Activated naive CD4-positive, alpha-beta T cell treated with anti-CD3 and anti-CD28 coated beads, Interleukin-2, amount 50 U/mL, for 72 hours (primary cell): ENCODE measurements at regions not wholly inside any gene's neighbourhood (a gene's known extent, or its start where the extent isn't known, plus 50 kb on each side); places are given as distances from the start of the nearest gene placed in this dataset.

ENCODE experiments used
- ATAC-seq, 2 donors: fragments of 150-1000 bp; cut with Tn5 transposase; 2 replicates each; pipeline ENCODE4 v1.10.0; 2021; ENCODE audit warnings: mild to moderate bottlenecking in 2 of 2, moderate library complexity in 2 of 2
- DNase-seq, 2 donors: peaks; one replicate each; pipeline ENCODE4 v3.0.0; 2021 to 2022; ENCODE audit warnings: low spot score in 2 of 2
- H3K27ac Mint-ChIP-seq, 2 donors: one replicate each; pipeline ENCODE4 v1.8.0; 2022; ENCODE audit warnings: mild to moderate bottlenecking in 2 of 2, mixed read lengths in 2 of 2
- H3K36me3 Mint-ChIP-seq, 2 donors: one replicate each; pipeline ENCODE4 v1.8.0; 2022; ENCODE audit warnings: mixed read lengths in 2 of 2
- H3K9me3 Mint-ChIP-seq, 2 donors: one replicate each; pipeline ENCODE4 v1.8.0; 2022; ENCODE audit warnings: mixed read lengths in 2 of 2

DNA sequence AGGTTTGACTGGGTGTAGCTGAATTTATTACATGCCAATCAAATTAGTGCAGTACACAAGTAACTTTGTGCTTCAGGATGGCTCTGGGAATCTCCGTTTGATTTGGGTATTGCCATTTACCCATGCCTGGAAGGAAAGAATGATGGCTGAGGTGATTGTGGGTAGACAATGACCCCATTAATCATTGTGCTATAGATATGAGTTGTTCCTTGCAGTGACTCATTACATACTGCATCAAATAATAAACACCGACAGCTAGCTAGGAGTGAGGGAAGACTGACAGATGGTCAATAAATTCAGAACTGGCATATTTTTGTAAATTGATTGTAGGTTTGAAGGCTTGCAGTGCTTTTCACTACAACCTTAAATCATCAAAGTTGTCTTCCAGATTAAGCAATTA, 1069.5 kb downstream of the DIAPH3 start:
- DNase-seq (no peak), ATAC-seq (no peak)
- no peaks in the 10 kb centered on the region for H3K36me3 Mint-ChIP-seq
- H3K27ac Mint-ChIP-seq: no peak overlapping the region
- peaks cover 5 to 8% of the 10 kb centered on the region in 2 donors for H3K9me3 Mint-ChIP-seq

DNA sequence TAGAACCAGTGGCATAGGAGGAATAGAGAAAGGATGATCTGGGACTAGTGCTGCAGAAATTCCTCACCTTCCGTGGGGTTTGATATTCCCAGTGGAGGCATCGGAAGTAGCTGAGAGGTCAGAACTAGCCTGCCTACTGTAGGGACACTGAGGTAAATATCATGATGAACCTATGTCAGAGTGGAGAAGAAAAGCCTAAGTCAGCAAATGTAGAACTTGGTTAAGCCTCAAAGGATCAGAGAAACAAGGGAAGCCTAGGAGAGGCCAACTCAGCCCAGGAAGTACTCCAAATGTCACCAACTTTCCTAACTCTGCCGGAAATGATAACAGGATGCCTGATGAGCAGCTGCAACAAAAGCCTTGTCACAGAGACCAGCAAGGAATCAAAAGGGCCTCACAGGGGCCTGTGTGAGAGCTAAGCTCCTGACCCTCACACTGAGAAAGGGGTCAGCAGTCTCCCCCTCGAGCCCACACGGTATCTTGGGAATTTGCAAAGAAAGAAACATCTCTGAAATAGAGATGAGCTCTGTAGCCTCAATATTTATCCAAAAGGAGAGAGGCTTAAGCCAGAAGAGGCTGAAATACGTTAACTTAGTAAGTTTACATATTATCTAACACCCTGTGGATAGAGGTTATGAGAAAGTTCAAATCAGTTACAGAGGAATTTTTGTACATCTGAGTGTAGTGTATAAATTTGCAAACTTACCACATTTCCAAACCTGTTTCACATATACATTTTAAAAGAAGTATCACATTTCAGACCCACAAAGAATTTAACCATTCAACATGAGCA, 1064.3 kb downstream of the DIAPH3 start:
- peaks cover 5% of the 10 kb centered on the region in 2 donors for H3K9me3 Mint-ChIP-seq
- ATAC-seq: no peak
- no peak overlapping the region for H3K27ac Mint-ChIP-seq
- no peaks in the 10 kb centered on the region for H3K36me3 Mint-ChIP-seq
- no peak for DNase-seq

DNA sequence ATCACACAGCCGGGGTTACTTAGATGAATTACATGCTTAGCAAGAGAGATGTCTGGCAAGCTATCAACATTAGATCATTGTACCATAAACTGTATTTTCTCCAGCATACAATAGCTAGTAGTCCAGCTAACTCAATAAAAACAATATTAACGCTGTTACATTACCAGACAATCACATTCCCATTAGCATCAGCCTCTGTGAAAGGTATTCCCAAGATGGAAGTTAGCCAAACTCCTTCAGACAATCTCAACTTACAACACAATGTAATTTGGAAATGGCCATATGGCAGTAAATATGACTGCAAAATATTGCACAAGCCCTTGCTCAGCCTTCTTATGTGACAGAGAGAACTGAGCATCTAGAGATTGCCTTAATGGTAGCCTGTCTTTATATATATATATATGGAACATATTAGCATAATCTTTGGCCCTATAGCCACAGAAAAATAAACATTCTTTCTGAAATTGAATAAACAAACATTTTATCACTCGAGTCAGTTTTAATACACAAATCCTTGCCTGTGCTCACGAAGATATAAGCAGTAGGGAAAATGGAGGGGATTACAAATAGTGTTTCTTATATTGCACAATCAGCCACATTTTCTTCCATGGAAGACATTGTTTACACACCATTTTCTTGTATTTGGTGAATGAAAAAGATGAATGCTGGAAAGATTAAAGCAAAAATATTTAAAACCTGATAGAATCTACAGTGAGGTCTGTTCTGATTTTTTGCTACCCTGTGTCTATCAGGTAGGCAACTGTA, 1060.5 kb downstream of the DIAPH3 start:
- DNase-seq (no peak), ATAC-seq (no peak)
- no peak overlapping the region for H3K27ac Mint-ChIP-seq
- H3K9me3 Mint-ChIP-seq: peaks cover 12 to 13% of the 10 kb centered on the region in 2 donors
- peaks cover 0 to 13% of the 10 kb centered on the region in 2 donors for H3K36me3 Mint-ChIP-seq

DNA sequence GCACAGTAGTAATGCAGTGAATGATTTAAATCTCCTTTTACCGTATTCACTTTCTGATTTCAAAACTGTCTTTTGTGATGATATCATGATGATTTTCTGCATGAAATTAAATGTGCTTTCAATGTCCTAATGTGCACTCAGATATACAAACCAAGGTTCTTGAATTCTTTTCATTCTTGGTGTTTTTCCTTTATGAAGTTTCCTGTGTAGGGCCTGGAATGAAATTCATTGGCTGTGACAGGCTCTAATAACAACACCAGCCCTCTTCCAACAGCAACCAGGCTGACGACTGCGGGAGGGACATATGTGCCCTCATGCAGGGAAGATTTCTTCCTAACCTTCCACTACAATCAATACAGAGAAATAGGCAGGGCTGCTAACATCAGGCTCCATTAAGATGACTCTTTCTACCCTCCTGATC, 1052.0 kb downstream of the DIAPH3 start:
- H3K36me3 Mint-ChIP-seq: peaks cover 0 to 6% of the 10 kb centered on the region in 2 donors
- H3K9me3 Mint-ChIP-seq: peaks cover 6 to 7% of the 10 kb centered on the region in 2 donors
- DNase-seq (no peak), ATAC-seq (no peak)
- no peak overlapping the region for H3K27ac Mint-ChIP-seq

DNA sequence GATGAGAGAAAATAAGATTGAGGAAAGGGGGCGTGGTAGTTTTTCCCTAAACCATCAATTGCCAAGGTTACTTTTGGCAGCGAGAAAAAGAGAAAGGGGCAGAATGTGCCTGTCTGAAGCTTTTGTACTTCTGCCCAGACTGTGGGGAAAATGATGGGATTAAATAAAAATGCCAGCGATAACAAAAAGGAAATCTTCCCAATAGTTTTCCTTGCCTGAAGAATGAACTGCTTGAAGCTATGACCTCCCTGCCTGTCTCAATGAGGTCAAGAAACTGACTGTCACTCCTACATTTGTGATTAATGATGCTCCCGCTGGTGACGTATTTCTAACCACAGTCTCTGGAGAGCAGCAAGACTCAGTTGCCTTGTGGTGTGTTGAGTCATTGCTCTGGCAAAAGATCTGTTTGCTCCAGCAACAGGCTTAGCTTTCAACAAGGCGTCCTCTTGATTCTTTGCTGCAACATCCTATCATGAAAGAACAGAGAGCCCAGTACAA, 1051.5 kb downstream of the DIAPH3 start:
- peaks cover 0 to 1% of the 10 kb centered on the region in 2 donors for H3K36me3 Mint-ChIP-seq
- H3K27ac Mint-ChIP-seq: no peak overlapping the region
- ATAC-seq (no peak), DNase-seq (no peak)
- peaks cover 4 to 6% of the 10 kb centered on the region in 2 donors for H3K9me3 Mint-ChIP-seq

DNA sequence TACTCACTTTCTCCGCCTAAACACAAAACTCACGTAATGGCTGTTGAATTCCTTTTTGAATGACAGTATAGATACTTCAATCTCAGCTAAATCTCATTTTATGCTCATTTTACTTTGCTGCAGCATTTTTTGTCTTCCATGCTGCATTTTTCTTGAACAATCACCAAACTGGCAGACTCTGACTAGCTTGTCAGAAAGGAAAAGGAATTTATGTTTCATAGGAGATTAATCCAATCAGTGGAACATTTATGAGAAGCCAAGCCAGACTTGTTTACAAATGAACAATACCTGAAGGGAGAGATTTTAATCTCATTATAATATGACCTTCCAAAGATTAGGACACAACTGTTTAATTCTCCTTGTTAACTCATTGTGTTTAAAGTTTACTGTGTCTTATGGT, 1044.3 kb downstream of the DIAPH3 start:
- Mint-ChIP-seq H3K36me3 (no peaks in the 10 kb centered on the region), H3K9me3 (no peaks in the 10 kb centered on the region), H3K27ac (no peak overlapping the region)
- ATAC-seq (no peak), DNase-seq (no peak)

DNA sequence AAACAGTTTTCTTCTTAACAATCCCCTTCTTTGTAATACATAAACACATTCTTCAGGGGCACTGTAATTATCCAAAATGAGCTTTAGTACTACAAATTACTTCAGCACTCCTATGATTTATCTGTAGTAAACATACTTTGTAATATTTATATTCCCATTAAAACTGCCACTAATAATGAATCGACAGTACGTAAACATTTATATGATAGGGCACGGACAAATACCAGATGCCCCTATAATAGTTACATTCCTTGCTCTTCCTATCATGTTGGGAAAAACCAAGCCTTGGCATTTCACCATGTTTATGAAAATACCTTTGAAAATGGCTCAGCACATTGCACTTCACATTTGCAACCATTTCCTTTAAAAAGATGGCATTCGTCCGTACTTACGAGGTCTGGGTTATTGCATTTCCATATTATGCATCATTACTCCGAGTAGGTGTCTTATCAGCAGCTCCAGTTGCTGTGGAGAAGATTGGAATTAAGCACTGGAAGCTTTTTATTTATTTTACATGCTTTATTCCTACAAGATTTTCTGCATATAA, 1043.4 kb downstream of the DIAPH3 start:
- DNase-seq (no peak), ATAC-seq (no peak)
- Mint-ChIP-seq H3K9me3 (no peaks in the 10 kb centered on the region), H3K27ac (no peak overlapping the region), H3K36me3 (no peaks in the 10 kb centered on the region)

DNA sequence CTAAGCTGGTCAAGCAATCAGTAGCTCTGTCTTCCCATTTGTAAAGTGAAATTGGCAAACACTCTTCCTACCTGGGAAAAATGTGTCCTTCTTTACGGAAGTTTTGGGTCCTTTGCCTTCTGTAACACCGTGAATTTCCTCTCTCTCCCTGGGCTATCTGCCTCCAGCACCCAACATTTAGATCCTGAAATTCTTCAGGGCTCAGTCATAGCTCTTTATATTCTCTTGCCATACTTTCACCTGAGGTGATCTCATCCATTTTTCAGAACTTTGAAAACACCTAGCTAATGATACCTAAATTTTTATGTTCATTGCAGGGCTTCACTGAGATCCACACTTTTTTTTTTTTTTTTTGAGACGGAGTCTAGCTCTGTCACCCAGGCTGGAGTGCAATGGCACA, 1042.2 kb downstream of the DIAPH3 start:
- Mint-ChIP-seq H3K36me3 (no peaks in the 10 kb centered on the region), H3K9me3 (no peaks in the 10 kb centered on the region), H3K27ac (no peak overlapping the region)
- no peak for ATAC-seq
- DNase-seq: no peak

DNA sequence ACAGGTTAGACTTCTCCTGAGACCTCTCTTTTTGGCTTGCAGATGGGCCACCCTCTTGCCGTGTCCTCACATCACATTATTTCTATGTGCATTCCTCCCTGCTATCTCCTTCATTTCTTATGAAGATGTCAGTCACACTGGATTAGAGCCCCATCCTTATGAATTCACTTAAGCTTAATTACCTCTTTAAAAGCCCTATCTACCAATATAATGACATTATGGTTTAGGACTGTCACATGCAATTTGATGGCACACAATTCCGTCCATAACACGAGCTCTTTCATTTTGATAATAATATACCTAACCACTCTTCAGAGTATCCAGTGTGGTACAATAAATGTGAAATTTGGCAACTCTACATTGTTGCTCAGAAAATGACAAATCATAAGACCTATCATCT, 1037.3 kb downstream of the DIAPH3 start:
- Mint-ChIP-seq H3K27ac (no peak overlapping the region), H3K36me3 (no peaks in the 10 kb centered on the region), H3K9me3 (peaks cover 0 to 7% of the 10 kb centered on the region in 2 donors)
- no peak for ATAC-seq
- DNase-seq: no peak

DNA sequence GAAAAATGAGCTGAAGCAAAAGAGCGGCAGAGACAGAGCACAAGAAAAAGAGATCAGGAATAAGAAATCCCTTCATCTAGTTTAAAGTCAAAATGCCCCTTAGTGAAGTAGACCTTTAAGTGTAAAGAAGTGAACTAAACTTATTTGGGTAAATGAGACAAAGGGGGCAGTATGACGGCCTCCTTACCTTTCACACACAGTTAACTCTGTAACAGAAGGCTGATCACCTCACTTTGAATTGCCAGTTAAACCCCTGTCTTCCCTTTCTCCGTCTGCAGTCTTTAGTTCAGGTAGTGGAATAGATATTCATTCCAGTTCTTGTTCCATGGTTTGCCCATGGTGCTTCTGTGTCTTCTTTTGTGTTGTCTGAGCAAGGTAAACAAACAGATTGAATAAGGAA, 1029.8 kb downstream of the DIAPH3 start:
- DNase-seq: no peak
- Mint-ChIP-seq H3K27ac (no peak overlapping the region), H3K36me3 (no peaks in the 10 kb centered on the region), H3K9me3 (peaks cover 8 to 14% of the 10 kb centered on the region in 2 donors)
- no peak for ATAC-seq

DNA sequence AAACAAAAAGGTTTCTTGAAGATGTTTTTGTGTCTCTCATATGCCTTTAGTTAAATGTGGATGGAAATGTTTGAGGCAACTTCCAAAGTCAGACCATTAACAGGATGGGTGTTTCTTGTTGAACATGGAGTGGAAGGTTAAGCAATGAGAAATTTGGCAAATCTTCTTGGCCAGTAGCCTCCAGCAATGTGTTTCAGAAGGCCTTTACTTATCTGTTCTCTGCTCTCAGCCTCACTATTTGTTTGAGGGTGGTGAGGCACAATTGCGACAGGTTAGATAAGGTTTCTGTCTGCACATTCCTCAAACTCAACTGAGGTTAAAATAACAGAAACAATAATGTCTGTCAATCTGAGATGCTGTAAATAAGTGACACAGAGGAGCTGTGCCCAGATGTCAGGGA, 1019.0 kb downstream of the DIAPH3 start:
- H3K27ac Mint-ChIP-seq: no peak overlapping the region
- H3K36me3 Mint-ChIP-seq: no peaks in the 10 kb centered on the region
- DNase-seq: no peak
- ATAC-seq: no peak
- H3K9me3 Mint-ChIP-seq: peaks cover 9 to 13% of the 10 kb centered on the region in 2 donors

DNA sequence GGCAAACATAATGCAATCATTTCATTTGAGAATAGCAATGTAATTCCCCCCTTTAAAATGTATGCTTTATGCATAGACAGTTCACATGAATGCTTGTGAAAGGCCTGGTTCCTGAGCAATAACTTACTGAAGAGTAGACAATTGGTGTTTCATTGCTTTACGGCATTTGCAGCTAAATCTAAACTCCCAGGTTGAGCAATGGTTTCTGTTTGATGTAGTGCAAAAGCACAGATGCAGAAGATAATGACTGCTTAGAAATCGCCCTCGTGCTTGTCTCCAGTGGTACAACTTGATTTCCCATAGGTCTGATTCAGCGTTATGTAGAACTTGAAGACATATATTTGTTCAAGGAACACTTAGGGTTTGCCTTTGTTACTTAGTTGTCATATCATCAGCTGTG, 1018.3 kb downstream of the DIAPH3 start:
- ATAC-seq (no peak), DNase-seq (no peak)
- Mint-ChIP-seq H3K9me3 (peaks cover 9 to 13% of the 10 kb centered on the region in 2 donors), H3K27ac (no peak overlapping the region), H3K36me3 (no peaks in the 10 kb centered on the region)

DNA sequence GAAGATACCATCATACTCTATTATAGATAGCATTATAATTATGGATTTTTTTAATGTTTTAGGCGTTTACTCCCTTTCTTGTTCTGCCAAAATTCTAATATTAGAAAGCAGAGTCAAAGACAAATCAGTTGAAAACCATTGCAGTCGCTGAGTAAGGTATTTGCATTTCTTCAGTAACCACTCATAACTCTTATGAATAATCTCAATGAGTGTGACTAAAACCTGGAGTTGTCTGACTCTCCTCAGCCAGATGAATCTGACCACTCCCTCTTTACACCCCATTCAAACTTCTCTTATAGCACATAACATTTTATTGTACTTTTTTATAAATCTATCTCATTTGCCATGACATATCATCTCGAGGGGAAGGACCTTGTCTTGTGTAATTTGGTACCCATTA, 1006.5 kb downstream of the DIAPH3 start:
- H3K9me3 Mint-ChIP-seq: peaks cover 4 to 6% of the 10 kb centered on the region in 2 donors
- DNase-seq (no peak), ATAC-seq (no peak)
- no peaks in the 10 kb centered on the region for H3K36me3 Mint-ChIP-seq
- H3K27ac Mint-ChIP-seq: no peak overlapping the region

DNA sequence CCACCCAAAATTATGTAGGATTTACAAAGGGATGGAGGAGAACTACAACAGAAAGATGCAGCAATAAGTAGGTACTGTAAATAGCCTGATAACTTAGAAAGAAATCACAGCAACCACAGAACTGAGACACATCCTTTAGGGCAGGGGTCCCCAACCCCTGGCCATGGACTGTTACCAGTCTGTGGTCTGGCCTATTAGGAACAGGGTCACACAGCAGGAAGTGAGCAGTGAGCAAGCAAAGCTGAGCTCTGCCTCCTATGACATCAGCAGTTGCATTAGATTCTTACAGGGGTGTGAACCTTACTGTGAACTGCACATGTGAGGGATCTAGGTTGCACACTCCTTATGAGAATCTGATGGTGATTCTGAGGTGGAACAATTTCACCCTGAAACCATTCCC, 997.6 kb downstream of the DIAPH3 start:
- Mint-ChIP-seq H3K9me3 (peaks cover 0 to 16% of the 10 kb centered on the region in 2 donors), H3K27ac (no peak overlapping the region), H3K36me3 (no peaks in the 10 kb centered on the region)
- ATAC-seq: no peak
- no peak for DNase-seq

DNA sequence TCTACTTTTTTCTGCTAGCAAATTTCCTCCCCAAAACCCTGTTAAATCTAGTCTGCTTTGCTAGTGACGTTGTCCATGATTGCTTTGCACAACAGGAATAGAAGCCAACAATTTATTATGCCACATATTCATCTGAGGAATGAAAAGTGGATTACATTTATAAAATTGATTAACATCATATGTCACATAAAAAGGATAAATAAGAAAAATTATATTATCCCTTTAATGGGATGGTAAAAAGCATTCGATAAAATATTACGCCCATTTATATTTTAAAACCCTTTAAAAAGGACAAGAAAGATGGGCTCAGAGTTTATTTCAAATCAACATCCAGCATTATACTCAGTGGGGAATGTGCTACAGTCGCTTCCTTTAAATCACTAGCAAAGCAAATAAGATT, 991.7 kb downstream of the DIAPH3 start:
- no peak for DNase-seq
- Mint-ChIP-seq H3K9me3 (no peaks in the 10 kb centered on the region), H3K36me3 (no peaks in the 10 kb centered on the region), H3K27ac (no peak overlapping the region)
- ATAC-seq: no peak

DNA sequence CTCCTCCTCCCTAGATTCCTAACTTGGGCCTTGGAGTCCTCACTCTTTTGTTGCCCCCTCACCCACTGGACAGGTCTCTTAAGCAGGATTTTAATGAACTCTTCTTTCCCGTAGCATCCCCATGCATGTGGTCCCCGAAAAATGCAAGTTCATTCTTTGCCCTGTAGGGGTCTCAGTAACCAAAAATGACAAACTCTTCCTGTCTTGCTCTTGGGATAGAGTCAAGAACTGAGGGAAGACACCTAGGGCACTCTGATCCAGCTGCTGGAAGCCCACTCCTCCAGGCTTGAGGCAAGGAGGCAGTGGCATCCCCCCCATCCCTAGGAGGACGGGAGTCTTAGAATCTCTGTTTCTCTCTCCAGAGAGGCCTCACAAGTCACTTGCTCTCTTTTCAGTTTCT, 987.0 kb downstream of the DIAPH3 start:
- DNase-seq: no peak
- Mint-ChIP-seq H3K36me3 (no peaks in the 10 kb centered on the region), H3K9me3 (no peaks in the 10 kb centered on the region), H3K27ac (no peak overlapping the region)
- ATAC-seq: no peak

DNA sequence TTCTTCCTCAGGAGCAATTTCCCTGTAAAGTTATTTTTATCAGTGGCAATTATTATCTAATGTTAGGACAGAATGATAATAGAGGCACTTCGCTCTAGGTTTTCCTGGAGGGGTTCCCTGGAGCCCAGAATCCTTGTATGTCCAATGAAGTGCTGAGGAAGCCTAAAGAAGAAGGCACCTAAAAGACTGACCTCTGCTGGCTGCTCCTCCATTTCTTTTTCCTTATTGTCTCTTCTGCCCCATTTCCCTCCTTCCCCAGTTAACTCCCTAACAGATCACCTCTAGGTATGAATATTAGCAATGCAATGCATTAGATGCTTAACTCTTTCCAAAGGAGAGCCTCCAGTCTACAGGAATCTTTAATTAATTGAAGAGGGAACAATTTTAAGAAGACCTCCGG, 985.4 kb downstream of the DIAPH3 start:
- H3K27ac Mint-ChIP-seq: no peak overlapping the region
- peaks cover 0 to 3% of the 10 kb centered on the region in 2 donors for H3K9me3 Mint-ChIP-seq
- no peaks in the 10 kb centered on the region for H3K36me3 Mint-ChIP-seq
- DNase-seq (no peak), ATAC-seq (no peak)
